ENCODE measurements at regions not wholly inside any gene's neighbourhood (a gene's known extent, or its start where the extent isn't known, plus 50 kb on each side); places are given as distances from the start of the nearest gene placed in this dataset.
"Not testable (repeated sequence)": the region's sequence is repeated elsewhere in the genome, so short reads cannot be mapped to it uniquely, and the experiment has no call there.

DNA sequence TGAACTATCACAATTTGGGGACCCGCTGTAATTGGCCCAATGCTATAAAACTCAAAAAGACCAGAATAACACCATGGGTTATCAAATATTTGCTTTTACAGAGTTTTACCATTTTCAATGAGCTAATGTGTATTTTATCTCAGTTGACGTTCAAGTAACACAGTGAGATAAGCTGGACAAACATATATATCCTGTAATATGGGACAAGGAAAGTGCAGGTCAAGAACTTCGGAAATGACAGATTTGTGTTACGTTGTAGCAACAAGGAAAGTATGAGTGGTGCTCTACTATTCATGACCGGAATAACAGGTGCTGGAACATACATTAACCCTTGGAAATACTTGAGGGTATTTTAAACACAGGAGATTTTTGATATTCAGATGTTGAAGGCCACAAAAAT, 566.4 kb upstream of the FLRT2 start:
- no peak for DNase-seq (ENCODE audit: low spot score)
- no peak for ATAC-seq

DNA sequence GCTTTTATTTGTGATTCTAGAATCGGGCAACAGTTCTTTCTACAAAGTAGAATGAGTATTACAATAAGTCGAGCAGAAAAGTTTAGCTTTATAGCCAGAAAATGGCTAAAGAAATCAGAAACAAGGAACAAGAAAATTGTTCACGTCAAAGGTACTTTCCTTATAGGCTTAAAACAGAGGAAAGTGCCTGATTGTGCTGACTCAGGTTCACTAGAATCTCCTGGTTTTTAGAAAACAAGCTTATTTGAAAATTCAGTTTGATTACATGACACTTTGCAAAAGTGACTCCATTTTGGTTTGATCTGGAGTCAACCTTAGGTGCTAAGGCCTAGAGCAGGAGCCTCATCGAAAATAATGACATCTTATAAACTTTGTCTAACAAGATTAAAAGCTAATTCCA, 564.7 kb upstream of the FLRT2 start:
- DNase-seq (ENCODE audit: low spot score): no peak
- ATAC-seq: no peak

DNA sequence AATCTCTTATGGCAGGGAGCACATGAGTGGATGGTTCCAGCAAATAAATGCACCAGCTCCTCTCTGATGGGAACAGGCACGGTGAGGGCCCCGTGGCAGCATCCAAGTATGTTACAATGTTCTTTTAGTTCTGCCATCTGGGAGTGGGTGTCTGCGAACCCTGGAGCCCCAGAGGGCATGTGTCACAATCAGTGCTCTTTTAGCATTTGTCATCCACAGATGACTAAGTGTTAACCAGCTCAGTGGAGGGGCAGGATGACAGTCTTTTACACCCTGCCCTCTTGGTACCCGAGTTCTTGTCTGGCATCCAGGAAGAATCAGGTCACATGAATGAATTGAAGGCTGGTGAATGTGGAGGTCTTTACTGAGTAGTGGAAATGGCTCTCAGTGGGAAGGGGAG, 560.4 kb upstream of the FLRT2 start:
- DNase-seq (ENCODE audit: low spot score) (no peak), ATAC-seq (no peak)

DNA sequence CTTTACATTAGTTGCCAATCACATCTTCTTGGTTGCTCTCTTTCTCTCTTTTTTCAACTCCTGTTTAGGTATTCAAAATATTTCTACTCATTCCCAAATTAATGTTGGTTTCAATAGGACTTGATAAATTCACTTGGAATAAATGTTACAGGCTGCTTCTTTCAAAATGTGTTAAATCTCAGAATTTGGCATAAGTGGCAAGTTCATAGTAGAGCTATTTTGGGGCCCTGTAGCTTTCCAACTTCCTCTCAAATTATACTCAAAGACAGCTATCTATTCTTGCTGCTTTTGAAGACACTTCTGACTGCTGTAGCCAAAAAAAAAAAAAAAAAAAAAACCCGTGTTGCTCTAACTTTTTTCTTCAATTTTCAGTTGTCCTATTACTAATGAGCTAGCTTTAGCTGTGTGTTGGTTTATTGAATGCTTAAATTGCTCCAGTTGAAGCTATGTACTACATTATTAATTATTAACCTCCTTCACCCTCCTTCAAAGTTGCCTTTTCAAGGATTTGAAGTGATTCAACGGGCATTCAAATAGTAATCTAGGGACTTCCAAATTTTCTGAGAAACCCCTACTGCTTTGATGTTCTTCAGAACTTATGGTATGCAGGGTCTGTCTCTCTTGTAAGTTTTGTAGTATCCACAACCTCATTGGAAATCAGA, 554.6 kb upstream of the FLRT2 start:
- no peak for DNase-seq (ENCODE audit: low spot score)
- no peak for ATAC-seq

DNA sequence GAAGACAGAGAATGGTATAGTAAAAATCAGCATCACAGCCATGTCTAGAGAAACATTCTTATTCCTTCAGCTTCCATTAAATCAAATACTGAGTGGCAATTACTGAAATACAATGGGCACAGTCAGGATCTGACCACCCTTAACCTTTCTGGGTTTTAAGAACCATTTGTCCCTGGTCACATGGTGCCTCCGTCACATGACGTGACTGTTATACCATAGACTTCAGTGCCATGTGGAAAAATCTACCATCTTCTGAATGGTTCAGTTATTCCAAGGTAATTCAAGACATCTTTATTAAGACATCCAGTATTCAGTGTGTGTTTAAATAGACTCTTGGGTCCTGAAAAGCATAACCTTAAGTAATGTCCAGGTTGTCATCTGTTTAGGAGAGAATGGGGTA, 553.1 kb upstream of the FLRT2 start:
- ATAC-seq (no peak), DNase-seq (ENCODE audit: low spot score) (no peak)

DNA sequence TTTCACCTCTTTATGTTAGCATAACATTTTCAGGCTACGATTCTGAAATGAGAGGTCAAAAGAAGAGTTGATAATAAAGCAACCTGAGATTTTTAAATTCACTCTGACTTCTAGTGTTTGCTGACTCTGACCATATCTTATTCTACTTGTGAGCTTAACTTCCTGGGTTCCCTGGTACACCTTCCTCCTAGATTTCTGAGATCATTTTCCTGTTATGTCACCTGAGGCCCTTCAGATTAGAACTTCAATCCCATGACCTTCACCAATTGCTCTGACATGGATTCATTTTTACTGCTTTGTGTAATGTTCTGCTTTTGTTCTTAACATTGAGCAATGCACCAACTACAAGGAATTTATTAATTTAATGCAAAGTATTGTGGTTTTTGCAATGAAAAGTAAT, 542.9 kb upstream of the FLRT2 start:
- no peak for DNase-seq (ENCODE audit: low spot score)
- no peak for ATAC-seq

DNA sequence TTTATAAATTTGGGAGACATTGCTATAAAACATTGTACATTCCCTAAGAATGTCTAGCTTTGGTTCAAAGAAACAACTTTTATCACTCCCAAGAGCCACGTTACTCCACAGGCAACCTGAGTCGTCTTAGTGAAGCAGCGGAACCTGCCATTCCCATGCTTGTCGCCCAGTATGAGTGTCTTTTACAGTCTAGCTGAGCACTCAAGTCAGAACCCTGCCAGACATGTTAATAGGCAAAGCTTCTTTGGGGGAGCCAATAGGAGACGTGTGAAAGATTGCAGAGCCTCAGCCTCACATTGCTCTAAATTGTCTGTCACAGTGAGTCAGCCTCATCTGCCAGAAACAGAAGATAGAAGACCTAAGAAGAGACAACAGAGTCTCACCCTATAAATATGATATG, 541.6 kb upstream of the FLRT2 start:
- DNase-seq (ENCODE audit: low spot score) (no peak), ATAC-seq (no peak)

DNA sequence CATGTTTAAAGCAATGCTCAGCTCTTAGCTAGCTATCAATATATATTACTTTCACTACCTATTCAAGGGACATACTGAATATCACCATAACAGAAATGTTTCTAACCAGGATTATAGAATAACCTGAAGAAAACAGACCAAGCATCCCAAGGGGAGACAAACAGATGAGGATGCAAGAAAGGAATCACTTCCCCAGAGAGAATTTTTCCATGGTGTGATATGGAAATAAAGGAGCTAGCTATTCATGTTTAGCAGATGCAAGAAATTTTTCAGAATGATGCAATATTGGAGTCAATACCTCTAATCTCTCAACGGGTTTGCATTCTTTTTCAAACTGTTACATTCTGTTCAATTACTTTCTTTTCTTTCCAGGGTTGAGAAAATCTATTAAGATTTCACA, 538.9 kb upstream of the FLRT2 start:
- no peak for ATAC-seq
- DNase-seq (ENCODE audit: low spot score): no peak

DNA sequence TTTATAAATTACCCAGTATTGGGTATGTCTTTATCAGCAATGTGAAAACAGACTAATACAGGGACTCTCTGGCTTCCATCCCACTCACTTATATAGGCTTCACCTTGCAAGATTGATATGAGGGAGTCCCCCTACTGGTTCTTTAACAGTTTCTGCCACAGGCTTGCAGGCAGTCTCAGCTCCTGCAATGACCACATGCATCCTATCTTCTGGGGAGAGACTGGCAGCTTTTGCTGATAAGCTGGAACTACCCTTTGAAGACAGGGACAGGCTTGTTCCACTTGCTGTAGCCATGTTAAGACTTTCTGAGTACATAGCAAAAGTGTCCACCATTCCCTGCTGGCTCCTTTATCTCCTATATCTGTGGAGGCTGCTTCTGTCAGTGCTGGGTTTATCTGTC, 531.7 kb upstream of the FLRT2 start:
- DNase-seq (ENCODE audit: low spot score) (no peak), ATAC-seq (no peak)

DNA sequence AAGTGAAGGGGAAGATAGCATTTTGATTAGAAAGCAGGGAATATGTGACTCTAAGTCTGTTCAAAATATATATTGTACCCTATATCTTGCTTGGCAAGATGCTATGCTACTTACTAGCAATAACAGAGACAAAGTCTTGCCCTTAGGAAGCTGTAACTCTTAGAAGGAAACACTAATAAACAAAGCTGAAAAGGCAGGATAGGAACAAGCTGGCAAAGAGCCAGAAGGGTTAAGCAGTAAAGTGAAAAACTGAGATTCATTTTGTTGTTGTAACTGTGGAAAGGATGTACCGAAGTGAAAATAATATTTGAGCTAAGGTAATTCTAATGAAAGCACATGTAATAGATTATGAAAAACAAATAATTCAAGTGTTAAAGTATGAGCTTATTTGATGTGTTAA, 527.1 kb upstream of the FLRT2 start:
- no peak for ATAC-seq
- no peak for DNase-seq (ENCODE audit: low spot score)

DNA sequence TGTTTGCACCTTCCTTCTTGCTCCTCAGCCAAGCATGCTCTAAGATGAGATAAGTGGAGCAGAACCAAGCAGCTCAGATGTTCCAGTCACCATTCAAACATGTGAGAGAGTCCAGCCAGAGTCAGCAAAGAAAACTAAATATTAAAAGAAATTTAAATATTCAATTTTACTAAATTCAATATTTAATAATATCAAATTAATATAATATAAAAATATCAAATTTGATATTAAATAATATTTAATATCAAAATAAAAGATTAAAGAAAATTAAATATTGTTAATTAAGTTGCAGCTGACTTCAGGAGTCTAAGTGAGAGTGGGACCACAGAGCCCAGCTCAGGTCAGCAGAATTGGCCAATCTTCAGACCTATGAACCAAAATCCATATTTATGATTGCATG, 526.1 kb upstream of the FLRT2 start:
- no peak for ATAC-seq
- no peak for DNase-seq (ENCODE audit: low spot score)

DNA sequence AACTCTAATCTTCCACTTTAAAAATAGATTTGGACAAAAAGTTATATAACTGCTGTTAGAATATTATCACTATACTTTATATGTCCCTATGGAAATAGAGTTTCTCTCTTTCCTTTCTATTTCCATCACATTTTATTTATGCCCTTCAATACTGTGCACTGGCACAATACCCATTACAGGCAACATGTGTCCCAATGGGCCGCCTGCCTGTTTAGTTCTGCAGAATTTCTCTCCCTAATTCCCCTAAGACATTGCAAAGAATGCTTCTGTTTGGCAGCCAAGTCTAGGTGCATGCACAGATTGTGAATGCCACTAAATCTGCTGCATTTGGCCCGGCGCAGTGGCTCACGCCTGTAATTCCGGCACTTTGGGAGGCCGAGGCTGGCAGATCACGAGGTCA, 520.4 kb upstream of the FLRT2 start:
- no peak for DNase-seq (ENCODE audit: low spot score)
- ATAC-seq: no peak

DNA sequence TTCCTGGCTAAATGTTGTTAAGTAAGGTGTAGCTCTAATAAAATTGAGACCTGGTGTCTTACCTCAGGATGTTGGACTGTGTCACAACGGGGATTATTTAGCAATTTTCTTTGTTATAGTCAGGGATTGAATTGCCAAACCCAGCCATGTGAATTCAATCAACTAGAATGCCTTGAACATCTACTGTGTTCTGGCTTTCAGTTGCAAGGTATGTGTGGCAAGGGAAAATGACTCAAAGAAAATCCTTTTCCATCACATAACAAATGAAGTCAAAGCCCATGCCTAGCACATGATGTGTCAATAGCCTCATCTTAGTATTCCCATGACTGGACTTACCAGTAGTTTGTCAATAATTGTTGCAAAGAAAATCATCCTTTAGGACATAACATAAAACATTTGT, 519.8 kb upstream of the FLRT2 start:
- ATAC-seq: no peak
- DNase-seq (ENCODE audit: low spot score): no peak

DNA sequence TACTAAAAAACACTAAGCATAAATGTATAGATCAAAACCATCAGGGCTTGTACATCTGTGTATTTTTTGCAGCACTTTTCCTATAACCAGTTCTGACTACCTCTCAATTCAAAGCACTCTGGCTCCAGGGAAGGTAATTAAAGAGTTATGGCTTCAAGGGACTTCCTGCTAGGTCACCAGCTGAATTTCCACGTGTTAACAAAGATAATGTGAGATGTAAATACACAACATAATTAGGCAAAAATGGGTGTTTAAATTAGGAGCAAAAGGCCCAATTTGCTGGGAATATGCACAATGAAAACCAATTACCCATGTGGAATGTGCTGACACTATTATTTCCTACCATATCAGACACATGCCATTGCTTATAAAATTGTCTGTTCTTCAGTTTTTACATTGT, 513.4 kb upstream of the FLRT2 start:
- DNase-seq (ENCODE audit: low spot score): no peak
- no peak for ATAC-seq

DNA sequence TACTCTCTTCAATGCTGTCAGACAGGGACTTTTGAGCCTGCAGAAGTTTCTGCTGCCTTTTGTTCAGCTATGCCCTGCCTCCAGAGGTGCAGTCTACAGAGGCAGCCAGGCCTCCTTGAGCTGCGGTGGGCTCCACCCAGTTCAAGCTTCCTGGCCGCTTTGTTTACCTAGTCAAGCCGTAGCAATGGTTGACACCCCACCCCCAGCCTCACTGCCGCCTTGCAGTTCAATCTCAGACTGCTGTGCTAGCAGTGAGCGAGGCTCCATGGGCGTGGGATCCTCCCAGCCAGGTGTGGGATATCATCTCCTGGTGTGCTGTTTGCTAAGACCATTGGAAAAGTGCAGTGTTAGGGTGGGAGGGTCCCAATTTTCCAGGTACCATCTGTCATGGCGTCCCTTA, 506.1 kb upstream of the FLRT2 start:
- DNase-seq (ENCODE audit: low spot score); ATAC-seq: not testable (repeated sequence)

DNA sequence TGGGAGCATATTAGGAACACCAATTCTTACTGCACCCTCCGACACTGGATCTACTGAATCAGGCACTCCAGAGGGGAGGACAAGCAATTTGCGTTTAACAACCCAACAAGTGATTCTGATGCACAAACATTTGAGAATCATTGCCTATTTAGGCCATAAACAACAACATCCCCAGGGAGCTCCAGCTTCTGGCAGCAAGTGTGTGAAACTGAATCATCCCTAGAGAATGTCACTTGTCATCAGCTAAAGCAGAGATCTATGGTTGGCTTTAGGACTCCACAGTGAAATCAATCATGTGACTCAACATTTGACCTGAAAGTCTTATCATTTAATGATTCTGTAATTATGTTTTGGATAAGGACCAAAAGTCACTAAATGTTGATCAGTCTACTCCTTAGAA, 505.0 kb upstream of the FLRT2 start:
- DNase-seq (ENCODE audit: low spot score) (no peak), ATAC-seq (no peak)

DNA sequence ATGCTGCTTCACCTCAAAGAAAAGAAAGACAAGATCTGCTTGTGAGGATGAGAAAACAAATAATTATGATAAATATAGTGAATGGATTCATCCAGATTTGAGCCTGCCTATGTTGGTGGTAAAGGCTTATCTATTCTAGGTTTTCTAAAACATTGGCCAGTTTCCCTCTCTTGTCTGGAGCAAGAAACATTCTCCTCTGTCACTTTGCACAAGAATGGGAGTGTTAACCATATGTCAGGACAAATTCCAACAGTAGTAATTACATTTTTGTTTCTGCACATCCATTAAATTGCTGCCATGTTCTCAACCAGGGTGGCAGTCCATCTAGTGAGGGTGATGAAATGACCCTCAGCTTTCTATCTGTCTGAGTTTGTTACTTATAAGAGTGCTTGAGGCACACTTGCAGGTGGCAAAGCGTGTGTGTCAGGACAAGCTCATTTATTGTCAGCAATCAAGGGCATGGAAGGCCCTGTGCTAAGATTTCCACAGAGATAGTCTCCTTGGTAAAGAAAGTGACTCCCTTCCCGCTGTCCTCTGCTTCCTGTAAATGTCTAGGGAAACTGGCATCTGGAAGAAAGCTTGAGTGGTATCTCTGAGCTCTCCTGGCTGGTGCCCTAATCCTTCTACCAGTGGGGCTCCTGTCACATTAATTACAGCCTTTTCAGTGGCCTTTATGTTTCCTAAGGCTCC, 502.1 kb upstream of the FLRT2 start:
- DNase-seq (ENCODE audit: low spot score) (no peak), ATAC-seq (no peak)

DNA sequence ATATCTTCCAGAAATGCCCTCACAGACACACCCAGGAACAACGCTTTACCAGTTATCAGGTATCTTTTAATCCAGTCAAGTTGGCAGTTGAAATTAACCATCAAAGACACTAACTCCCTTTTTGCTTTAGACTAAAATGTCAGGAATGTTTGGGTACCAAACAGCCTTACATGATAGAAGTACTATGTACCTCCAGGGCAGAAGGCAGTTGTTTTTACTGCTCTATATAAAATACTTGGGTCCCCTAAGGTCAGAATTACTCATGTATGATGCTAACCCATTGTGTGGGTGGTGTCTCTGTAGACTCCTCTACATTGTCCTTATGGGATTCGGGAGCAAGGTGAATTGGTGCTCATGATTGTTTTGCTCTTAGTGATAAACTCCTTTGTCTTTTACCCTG, 492.5 kb upstream of the FLRT2 start:
- ATAC-seq (no peak), DNase-seq (ENCODE audit: low spot score) (no peak)

DNA sequence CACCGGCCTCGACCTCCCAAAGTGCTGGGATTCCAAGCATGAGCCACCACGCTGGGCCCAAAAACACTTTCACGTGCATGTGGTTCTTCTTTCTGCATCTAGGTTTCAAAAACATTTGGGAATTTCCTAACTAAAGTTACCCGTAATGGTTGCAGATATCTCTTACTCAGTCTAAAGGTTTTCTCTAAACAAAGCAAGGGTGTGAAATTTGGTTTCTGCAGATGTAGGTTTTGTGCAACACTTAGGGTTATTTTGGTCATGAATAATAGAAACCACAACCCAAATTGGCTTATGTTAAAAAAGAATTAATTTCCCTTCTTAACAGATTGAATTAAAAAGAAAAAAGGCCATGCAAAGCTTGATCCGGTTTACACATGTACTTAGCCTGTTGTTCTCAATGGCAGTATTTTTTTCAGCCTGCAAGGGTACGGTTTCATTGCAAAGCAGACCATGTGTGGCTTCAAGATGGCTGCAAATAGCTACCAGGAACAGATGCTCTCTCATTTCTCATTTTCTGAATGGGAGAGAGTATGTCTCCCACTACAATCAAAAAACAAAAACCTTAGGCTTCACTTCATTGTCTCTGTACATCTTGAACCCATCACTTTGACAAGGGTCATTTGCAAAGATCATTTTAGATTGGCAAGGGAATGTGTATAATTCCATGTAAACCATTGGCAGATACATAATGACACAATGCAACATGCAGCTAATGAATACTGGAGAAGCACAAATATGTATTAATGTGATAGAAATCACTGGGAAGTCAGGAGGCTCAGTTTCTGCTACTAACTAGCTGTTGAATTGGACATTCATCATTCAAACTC, 491.2 kb upstream of the FLRT2 start:
- DNase-seq (ENCODE audit: low spot score): no peak
- no peak for ATAC-seq

DNA sequence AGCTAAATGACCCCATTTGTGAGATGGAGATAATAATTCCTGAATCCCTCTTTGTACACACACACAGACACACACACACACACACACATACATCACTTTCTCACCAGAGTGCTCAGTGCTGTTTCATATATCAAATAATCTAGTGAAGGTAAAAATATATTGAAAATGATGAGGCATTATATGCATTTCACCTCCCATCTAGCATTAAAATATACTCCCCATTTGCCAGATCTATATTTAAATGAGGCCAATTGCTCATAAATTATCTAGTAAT, 490.7 kb upstream of the FLRT2 start:
- DNase-seq (ENCODE audit: low spot score): no peak
- no peak for ATAC-seq

DNA sequence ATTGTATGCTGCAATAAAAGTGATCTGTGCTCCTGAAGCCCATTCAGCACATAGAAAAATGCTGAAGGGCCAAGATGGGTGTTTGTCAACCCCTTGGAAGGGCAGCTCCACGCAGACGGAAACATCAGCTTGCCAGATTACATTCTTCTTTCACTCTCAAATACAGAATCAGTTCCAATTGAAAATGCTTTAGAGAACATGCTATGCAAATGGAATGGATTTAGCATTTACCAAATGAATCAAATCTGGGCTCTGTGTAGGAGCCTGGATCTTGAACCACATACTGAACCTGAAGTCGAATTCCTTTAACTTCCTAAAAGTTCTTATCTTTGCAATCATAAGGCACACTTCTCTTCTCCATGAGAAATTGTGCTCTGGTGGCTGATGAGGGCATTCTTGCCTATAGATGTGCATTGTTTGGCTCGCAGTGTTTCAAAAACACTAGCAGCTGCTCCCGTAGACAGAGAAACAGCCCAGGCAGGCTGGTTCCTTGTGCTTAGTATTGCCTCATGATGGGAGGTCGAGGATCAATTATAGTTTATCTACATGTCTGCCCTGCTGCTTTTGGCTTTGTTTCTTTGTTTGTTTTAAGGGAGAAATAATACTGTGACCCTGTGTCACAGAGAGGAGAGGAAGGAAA, 489.8 kb upstream of the FLRT2 start:
- ATAC-seq: no peak
- DNase-seq (ENCODE audit: low spot score): no peak

DNA sequence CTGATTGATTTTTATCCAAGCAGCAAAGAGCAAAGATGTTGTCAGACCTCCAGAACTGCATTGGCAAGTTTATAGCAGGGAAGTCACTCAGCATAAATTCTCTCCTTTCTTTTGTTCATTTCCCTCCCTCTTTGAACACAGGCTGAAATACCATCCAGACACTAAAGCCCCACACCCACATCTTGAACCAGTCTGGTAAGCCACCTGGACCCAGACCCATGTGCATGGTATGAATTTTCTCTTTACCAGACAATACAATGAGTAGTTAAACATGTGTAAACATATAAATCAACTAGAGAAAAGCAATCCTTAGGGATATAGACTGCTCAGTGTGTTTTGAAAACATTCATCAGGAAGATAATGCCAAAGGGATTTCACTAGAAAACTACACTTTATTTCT, 488.3 kb upstream of the FLRT2 start:
- no peak for ATAC-seq
- DNase-seq (ENCODE audit: low spot score): no peak
